ENCODE measurements at regions not wholly inside any gene's neighbourhood (a gene's known extent, or its start where the extent isn't known, plus 50 kb on each side); places are given as distances from the start of the nearest gene placed in this dataset.
"Not testable (repeated sequence)": the region's sequence is repeated elsewhere in the genome, so short reads cannot be mapped to it uniquely, and the experiment has no call there.

DNA sequence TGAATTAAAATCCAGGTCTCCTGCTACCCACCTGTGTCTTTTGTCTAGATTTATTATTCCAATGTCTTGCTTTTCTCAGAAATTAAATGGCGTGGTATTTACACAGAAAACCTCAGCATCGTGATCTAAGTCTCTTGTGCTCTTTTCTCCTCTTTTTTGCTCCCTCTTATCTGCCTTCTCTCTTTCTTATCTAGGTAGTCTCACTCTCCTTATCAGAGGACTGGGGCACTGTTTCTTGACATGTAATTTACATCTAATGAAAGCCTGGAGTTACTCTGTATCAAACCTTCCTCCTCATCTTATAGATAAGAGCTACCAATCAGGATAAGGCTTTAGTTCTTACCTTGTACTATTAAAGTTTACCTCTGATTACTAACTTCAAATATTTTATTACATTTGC is 933.8 kb downstream of the TLE1 start:
- no peak for DNase-seq (ENCODE audit: low spot score)

DNA sequence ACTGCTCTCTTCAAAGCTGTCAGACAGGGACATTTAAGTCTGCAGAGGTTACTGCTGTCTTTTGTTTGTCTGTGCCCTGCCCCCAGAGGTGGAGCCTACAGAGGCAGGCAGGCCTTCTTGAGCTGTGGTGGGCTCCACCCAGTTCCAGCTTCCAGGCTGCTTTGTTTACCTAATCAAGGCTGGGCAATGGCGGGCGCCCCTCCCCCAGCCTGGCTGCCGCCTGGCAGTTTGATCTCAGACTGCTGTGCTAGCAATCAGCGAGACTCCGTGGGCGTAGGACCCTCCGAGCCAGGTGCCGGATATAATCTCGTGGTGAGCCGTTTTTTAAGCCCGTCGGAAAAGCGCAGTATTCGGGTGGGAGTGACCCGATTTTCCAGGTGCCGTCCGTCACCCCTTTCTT is 942.3 kb downstream of the TLE1 start:
- DNase-seq (ENCODE audit: low spot score) = not testable (repeated sequence)

DNA sequence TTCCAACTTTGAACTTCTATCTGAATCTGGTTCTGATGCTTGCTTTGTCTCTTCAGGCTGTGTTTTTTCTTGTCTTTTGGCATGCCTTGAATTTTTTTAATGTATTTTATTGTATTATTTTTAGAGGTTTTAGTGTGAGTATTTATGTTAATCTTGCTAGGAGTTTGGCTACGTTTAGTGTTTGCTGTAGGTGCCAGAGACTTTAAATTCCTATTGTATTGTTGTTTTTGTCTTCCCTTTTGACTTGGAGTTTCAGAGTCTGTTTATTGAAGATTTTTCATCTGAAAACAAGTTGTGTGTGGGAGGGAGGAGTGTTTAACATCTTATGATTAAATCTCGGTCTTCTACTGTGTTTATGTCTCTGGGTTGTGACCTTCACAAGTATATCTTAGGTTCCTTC is 956.8 kb downstream of the TLE1 start:
- DNase-seq (ENCODE audit: low spot score) = no peak

DNA sequence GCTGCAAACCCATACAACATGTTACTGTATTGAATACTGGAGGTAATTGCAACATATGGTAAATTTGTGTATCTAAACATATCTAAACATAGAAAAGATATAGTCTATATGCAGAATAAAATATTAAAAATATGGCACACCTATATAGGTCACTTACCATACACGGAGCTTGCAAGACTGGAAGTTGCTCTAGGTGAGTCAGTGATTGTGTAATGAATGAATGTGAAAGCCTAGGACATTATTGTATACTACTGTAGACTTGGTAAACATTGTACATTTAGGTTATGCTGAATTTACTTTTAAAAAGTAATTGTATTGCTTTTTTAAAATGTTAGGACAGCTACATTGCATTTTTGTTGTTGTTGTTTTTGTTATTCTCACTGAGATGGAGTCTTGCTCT is 968.8 kb downstream of the TLE1 start:
- no peak for DNase-seq (ENCODE audit: low spot score)

DNA sequence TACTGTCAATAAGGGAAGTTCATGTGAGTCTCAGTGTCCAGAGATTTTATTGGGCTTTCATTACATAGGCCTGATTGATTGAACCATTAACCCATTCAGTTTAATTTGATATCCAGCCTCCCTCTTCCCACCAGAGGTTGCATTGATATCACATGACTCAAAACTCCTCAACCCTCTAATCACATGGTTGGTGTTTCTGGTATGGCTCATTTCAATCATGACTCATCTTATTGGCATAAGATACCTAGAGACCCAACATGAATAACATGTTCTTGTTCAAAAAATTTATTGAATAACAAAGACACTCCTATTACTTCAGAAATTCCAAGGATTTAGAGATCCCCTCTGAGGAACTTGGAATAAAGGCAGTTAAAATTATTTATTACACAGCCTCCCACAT is 982.2 kb downstream of the TLE1 start:
- peak; percentile 97 for DNase-seq (ENCODE audit: low spot score)

DNA sequence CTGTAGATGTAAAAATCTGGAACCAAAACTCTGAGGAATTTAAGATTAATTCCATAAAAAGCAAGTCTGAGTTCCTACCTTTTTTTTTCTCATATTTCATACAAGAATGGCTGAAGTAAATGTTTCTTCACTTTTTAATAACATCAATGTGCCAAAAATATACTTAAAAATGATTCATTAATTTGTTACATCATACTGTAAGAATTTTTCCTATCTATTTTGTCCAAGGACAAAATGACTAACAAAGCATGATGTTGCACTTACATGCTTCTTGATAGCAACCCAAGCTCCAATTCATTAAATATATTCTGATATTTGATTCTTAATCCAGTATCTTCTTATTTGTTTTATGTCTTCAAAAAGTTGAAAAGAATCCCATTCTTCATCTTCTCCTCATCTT is 988.3 kb downstream of the TLE1 start:
- DNase-seq (ENCODE audit: low spot score) = peak; percentile 50

GRCh38 chr9:80699511-80699998 is 989.8 kb downstream of the TLE1 start:
- DNase-seq (ENCODE audit: low spot score) = peak; percentile 99

- no peak for DNase-seq (ENCODE audit: low spot score)
Measured at GRCh38 chr9:80698725-80699410, 990.5 kb downstream of the TLE1 start.

DNA sequence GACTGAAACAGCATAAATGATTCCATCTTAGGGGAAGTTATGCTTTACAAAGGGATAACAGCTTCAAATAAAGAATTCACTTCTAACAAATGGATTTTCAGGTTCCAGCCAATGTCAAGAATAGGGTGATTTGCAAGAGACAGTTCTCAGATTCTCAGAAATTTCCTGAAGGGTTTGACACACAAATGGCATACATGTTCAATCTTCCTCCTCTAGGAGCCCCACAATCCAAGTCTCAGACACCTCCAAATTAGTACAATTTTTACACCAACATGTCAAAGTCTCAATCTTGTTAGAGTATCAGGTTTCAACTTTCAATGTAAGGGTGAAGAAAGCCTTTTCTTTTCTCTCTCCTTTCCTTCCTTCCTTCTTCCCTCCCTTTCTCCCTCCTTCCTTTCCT is 996.6 kb downstream of the TLE1 start:
- no peak for DNase-seq (ENCODE audit: low spot score)

DNA sequence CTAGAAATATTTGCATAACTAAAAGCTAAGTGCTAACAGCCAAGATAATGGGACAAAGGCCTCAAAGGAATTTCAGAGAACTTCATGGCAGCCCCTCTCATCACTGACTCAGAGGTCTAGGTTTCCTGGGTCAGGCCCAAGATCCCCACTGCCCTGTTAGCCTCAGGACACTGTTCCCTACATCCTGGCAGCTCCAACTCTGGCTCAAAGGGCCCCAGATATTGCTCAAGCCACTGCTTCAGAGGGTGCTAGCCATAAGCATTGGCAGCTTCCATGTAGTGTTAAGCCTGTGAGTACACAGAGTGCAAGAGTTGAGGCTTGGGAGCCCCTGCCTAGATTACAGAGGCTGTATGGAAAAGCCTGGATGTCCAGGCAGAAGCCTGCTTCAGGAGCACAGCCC is 998.1 kb downstream of the TLE1 start:
- no peak for DNase-seq (ENCODE audit: low spot score)

- no peak for DNase-seq (ENCODE audit: low spot score)
Measured at GRCh38 chr9:80690349-80690939, 998.9 kb downstream of the TLE1 start.

- no peak for DNase-seq (ENCODE audit: low spot score)
Measured at GRCh38 chr9:80679916-80680315, 1009.4 kb downstream of the TLE1 start.

DNA sequence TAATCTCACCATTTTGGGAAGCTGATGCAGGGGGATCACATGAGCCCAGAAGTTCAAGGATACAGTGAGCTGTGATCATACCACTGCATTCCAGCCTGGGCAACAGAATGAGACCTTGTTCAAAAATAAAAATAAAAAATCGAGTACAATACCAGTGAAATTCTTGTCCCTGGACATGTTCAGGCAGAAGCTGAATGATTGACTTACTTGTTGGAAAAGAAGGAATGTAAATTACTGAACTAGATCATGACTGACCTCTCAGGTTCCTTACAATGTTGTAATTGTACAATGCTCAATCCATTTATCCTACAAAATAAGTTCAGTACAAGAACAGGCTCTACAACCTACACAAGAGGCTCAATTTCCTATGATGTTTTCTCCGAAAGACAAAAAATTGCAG is 1010.4 kb downstream of the TLE1 start:
- no peak for DNase-seq (ENCODE audit: low spot score)

- DNase-seq (ENCODE audit: low spot score) = no peak
Measured at GRCh38 chr9:80673496-80673895, 1015.9 kb downstream of the TLE1 start.

- DNase-seq (ENCODE audit: low spot score) = no peak
Measured at GRCh38 chr9:80665479-80665878, 1023.9 kb downstream of the TLE1 start.

DNA sequence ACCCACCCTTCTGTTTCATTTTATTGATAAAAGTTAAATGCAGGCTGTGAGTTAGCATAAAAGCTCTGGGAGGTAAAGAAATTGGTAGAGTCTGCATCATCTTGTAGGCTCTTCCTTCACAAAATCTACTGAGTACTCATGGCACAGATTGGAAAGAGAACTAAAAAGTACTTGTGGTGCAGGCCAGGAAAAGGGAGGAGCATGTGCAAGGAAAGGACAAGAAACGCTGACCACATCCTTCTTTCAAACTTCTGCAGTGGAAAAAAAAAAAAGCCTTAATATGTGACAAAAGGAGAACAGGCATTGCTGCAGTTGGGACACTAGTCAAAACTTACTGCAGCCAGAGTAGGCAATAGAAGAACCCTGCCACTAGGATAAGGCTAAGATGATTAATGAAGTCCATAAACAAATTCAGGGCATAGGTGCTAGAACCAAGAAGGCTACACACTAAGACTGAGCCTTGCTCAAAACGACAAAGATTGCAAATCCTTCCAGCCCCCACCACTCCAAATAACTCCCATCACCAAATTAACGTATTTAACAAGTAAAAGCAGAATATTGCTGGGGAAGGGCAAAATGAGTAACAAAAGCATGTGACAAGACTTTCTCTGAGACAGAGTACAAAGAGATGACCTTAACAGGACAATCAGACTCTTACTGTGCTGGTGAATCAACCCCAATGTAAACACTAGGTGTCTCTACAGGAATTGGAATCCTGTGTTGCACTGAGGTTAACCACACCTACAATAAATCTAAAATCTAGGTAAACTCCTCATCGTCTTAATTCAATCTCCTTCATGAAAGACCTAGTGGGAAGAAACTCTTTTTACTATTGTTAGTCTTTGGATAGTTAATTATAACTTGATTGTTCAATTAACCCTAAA is 1024.8 kb downstream of the TLE1 start:
- peak; percentile 67 for DNase-seq (ENCODE audit: low spot score)

DNA sequence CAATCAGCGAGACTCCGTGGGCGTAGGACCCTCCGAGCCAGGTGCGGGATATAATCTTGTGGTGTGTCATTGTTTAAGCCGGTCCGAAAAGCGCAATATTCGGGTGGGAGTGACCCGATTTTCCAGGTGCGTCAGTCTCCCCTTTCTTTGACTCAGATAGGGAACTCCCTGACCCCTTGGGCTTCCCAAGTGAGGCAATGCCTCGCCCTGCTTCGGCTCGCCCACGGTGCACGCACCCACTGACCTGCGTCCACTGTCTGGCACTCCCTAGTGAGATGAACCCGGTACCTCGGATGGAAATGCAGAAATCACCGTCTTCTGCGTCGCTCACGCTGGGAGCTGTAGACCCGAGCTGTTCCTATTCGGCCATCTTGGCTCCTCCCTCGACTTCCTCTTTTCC is 1029.6 kb downstream of the TLE1 start:
- DNase-seq (ENCODE audit: low spot score) = not testable (repeated sequence)

GRCh38 chr9:80651044-80651443 is 1038.3 kb downstream of the TLE1 start:
- DNase-seq (ENCODE audit: low spot score) = peak; percentile 38

DNA sequence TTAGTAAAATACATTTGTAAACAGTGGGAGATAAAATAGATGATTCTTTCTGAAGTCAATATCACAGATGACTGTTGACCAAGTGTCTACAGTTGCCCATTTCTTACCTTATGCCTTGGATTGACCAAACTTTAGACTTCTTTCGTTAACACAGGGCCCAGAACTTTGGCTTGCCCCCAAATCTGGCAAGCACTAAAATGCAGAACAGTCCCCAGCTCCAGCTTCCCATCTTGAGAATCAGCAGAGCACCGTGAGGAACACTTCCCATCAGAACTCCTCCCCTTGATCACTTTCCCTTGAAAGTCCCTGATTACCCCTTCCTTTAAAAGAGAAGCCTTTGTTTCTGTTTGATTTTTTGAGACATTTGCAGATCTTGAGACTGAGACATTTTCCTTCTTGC is 1039.9 kb downstream of the TLE1 start:
- DNase-seq (ENCODE audit: low spot score) = no peak

DNA sequence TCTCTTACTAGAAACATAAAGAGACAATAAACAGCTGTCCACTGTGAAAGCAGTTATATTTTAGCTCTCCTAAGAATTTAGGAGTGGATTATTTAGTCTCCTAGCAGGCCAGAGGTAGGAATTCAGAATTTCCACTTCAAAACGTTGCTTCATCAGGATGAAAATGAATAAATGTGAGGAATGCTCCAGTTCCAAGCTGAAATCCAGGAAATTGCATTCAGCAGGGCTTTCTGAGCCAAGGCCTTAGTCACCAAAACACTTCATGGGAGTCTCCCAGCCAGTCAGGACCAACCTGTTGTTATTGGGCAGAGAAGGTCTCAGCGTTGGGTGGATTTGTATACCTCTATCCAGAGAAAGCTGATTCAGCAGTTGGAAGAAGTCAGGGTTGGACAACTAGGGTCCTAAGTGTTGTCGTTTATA is 1040.3 kb downstream of the TLE1 start:
- DNase-seq (ENCODE audit: low spot score) = peak; percentile 75

DNA sequence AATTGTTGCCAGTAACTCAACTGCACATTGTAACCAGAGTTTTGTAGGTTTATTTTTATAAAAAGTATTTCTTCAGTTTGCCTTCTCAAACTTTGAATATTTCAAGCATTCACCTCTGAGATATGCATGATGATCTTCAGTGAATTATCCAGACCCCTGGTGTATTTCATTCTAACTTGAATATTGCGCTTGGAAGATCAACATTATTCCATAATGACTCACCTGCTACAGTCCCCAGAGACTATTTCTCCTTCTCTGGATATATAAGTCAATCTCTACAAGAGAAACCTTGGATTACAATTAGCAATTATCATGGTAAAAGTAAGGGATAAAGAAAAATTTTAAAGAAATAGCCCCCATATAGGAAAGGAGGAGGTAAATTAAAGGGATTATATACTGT is 1041.0 kb downstream of the TLE1 start:
- DNase-seq (ENCODE audit: low spot score) = peak; percentile 46

GRCh38 chr9:80646211-80646610 is 1043.1 kb downstream of the TLE1 start:
- DNase-seq (ENCODE audit: low spot score) = no peak

DNA sequence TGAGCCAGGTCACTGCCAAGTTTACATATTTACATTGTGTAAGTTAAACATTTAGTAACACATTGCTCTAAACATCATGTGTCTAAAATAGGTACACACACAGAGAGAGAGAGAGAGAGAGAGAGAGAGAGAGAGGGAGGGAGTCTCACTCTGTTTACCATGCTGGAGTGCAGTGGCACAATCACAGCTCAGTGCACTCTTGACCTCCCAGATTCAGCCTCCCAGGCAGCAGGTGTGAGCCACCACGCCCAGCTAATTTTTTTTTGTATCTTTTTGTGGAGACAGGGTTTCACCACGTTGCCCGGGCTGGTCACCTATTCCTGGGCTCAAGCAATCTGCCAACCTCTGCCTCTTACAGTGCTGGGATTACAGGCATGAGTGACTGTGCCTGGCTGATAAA is 1045.3 kb downstream of the TLE1 start:
- DNase-seq (ENCODE audit: low spot score) = no peak
